HCT116 (cell line): ENCODE measurements at regions not wholly inside any gene's neighbourhood (a gene's known extent, or its start where the extent isn't known, plus 50 kb on each side); places are given as distances from the start of the nearest gene placed in this dataset.

Experiments
- ATAC-seq: fragments of 200-7000 bp; cut with Tn5 transposase; 2 replicates; pipeline ENCODE4 v1.9.1; 2020; ENCODE audit warnings: mild to moderate bottlenecking, moderate library complexity
- BruUV-seq: library from RNA; stranded (reverse); fragments of 400-500 nt; replicated peaks from 2 replicates; lab custom pipeline; 2021; lab: Mats Ljungman, UMichigan
- CTCF ChIA-PET: fragments of 300-600 bp; sonication (Branson Sonifier 250); formaldehyde crosslinking; loops from one replicate; lab custom pipeline; 2021; ENCODE audit warnings: antibody characterized with exemption; lab: Charles Lee
- POLR2A ChIA-PET: fragments of 300-600, 350-600 bp; sonication (Branson Sonifier 250); formaldehyde crosslinking; loops from one replicate; lab custom pipeline; 2021; ENCODE audit warnings: antibody characterized with exemption; lab: Charles Lee
- RAD21 ChIA-PET, 2 experiments: fragments of 300-600 bp; sonication (Branson Sonifier 250); formaldehyde crosslinking; loops; one replicate each; lab custom pipeline; 2023; ENCODE audit warnings: low total read pairs in 2 of 2; ENCODE audit not compliant: uncharacterized antibody in 2 of 2, unreplicated experiment in 2 of 2, low non-redundant PET in 1 of 2; lab: Charles Lee
- DNase-seq: peaks from one replicate; pipeline ENCODE4 v3.0.0-alpha.2; 2010; ENCODE audit warnings: low read depth, low spot score
- H2AFZ ChIP-seq: fragments of 200-600 bp; shearing (Covaris generic), sonication (generic); 2 replicates; pipeline ENCODE4 v1.6.1; 2017; ENCODE audit warnings: low read depth, mixed run types, mixed read lengths, antibody characterized with exemption, low read length; ENCODE audit not compliant: poor library complexity, severe bottlenecking
- H3K27ac ChIP-seq: 2 replicates; pipeline ENCODE4 v1.5.1; 2012; ENCODE audit warnings: low read depth, low read length
- H3K27me3 ChIP-seq: fragments of 200-600 bp; sonication (generic); 2 replicates; pipeline ENCODE4 v1.6.1; 2016; ENCODE audit warnings: mixed run types, low read length, mixed read lengths; ENCODE audit not compliant: insufficient read depth
- H3K36me3 ChIP-seq, 2 experiments: fragments of 200-500 bp in 1 of 2; fragments of 200-600 bp in 1 of 2; sonication (Bioruptor generic) in 1 of 2; sonication (generic) in 1 of 2; 2 replicates each; pipeline versions ENCODE4 v1.5.1 to v1.6.1; 2014 to 2016; ENCODE audit warnings: low read length in 2 of 2, inconsistent platforms in 1 of 2, mixed read lengths in 1 of 2, mixed run types in 1 of 2; ENCODE audit not compliant: insufficient read depth in 2 of 2, control insufficient read depth in 1 of 2
- H3K4me1 ChIP-seq, 2 experiments: fragments of 200-600 bp in 1 of 2; sonication (generic) in 1 of 2; 2 replicates each; pipeline versions ENCODE4 v1.5.1 to v1.6.1; 2012 to 2017; ENCODE audit warnings: low read length in 2 of 2, inconsistent platforms in 1 of 2, mild to moderate bottlenecking in 1 of 2, mixed read lengths in 1 of 2, mixed run types in 1 of 2, moderate library complexity in 1 of 2; ENCODE audit not compliant: insufficient read depth in 2 of 2, control insufficient read depth in 1 of 2
- H3K4me2 ChIP-seq: fragments of 200-600 bp; sonication (generic); 2 replicates; pipeline ENCODE4 v1.6.1; 2017; ENCODE audit warnings: mixed run types, low read length, mixed read lengths
- H3K4me3 ChIP-seq, 2 experiments: fragments of 200-600 bp in 1 of 2; sonication (generic) in 1 of 2; replicated peaks in 1 of 2; 2 replicates each; pipeline ENCODE4 v1.5.1; 2011 to 2016; ENCODE audit warnings: low read length in 2 of 2, control low read depth in 1 of 2, low read depth in 1 of 2, mild to moderate bottlenecking in 1 of 2, mixed read lengths in 1 of 2, mixed run types in 1 of 2
- H3K79me2 ChIP-seq: fragments of 200-600 bp; sonication (generic); 2 replicates; pipeline ENCODE4 v1.6.1; 2017; ENCODE audit warnings: mild to moderate bottlenecking, mixed run types, low read length, moderate library complexity, mixed read lengths; ENCODE audit not compliant: insufficient read depth
- H3K9ac ChIP-seq: fragments of 200-600 bp; sonication (generic); 2 replicates; pipeline ENCODE4 v1.6.1; 2016; ENCODE audit warnings: low read length, mixed read lengths
- H3K9me2 ChIP-seq: fragments of 200-600 bp; sonication (generic), shearing (Covaris generic); 2 replicates; pipeline ENCODE4 v1.6.1; 2017; ENCODE audit warnings: mixed run types, mild to moderate bottlenecking, moderate library complexity; ENCODE audit not compliant: insufficient read depth
- H3K9me3 ChIP-seq, 2 experiments: fragments of 200-500 bp in 1 of 2; fragments of 200-600 bp in 1 of 2; sonication (Bioruptor generic) in 1 of 2; sonication (generic) in 1 of 2; 2 replicates each; pipeline ENCODE4 v1.6.1; 2014 to 2017; ENCODE audit warnings: low read length in 2 of 2, mixed read lengths in 2 of 2, inconsistent platforms in 1 of 2, low read depth in 1 of 2, mild to moderate bottlenecking in 1 of 2, mixed run types in 1 of 2, moderate library complexity in 1 of 2; ENCODE audit not compliant: control insufficient read depth in 1 of 2, insufficient read depth in 1 of 2
- H4K20me1 ChIP-seq: fragments of 200-600 bp; sonication (generic), shearing (Covaris generic); 2 replicates; pipeline ENCODE4 v1.6.1; 2017; ENCODE audit warnings: mixed run types, mild to moderate bottlenecking, moderate library complexity; ENCODE audit not compliant: insufficient read depth
- ATF3 ChIP-seq: IDR thresholded peaks from 2 replicates; pipeline ENCODE4 v1.6.1; 2012
- CEBPB ChIP-seq: IDR thresholded peaks from 2 replicates; pipeline ENCODE4 v1.6.1; 2012; ENCODE audit warnings: low read depth
- EGR1 ChIP-seq: IDR thresholded peaks from 2 replicates; pipeline ENCODE4 v1.6.1; 2012; ENCODE audit warnings: low read depth
- ELF1 ChIP-seq: IDR thresholded peaks from 2 replicates; pipeline ENCODE4 v1.6.1; 2012; ENCODE audit warnings: low read depth, borderline replicate concordance
- EZH2phosphoT487 ChIP-seq: fragments of 200-600 bp; IDR thresholded peaks from 2 replicates; pipeline ENCODE4 v1.6.1; 2018; ENCODE audit warnings: antibody characterized with exemption, borderline replicate concordance
- JUND ChIP-seq: IDR thresholded peaks from 2 replicates; pipeline ENCODE4 v1.6.1; 2012
- POLR2A ChIP-seq: IDR thresholded peaks from 2 replicates; pipeline ENCODE4 v1.7.0; 2011; ENCODE audit warnings: borderline replicate concordance; ENCODE audit not compliant: insufficient read depth, insufficient read length; ENCODE audit errors: extremely low read depth
- SRF ChIP-seq: IDR thresholded peaks from 2 replicates; pipeline ENCODE4 v1.6.1; 2012; ENCODE audit warnings: low read depth
- TCF7L2 ChIP-seq: IDR thresholded peaks from 2 replicates; pipeline ENCODE4 v1.7.0; 2011; ENCODE audit warnings: borderline replicate concordance, inconsistent platforms; ENCODE audit not compliant: insufficient read depth, insufficient read length; ENCODE audit errors: extremely low read depth
- YY1 ChIP-seq: IDR thresholded peaks from 2 replicates; pipeline ENCODE4 v1.6.1; 2011; ENCODE audit warnings: low read length, low read depth, moderate library complexity, mild to moderate bottlenecking; ENCODE audit not compliant: insufficient replicate concordance; ENCODE audit errors: extremely low read depth
- ZFX ChIP-seq: fragments of 450-650 bp; IDR thresholded peaks from 2 replicates; pipeline ENCODE4 v1.6.1; 2017
- ZNF274 ChIP-seq: fragments of 200-500 bp; sonication (Bioruptor generic); IDR thresholded peaks from 2 replicates; pipeline ENCODE4 v1.6.1; 2014; ENCODE audit warnings: mild to moderate bottlenecking, low read depth, low read length, inconsistent platforms
- intact Hi-C: fragments of 100-400 bp; cut with micrococcal nuclease; formaldehyde crosslinking; loops from 2 replicates; pipeline ENCODE4 v1.10.0; 2022
- TF ChIP-seq, protein P1 (sequence below): IDR thresholded peaks from 2 replicates; pipeline ENCODE4 v1.6.1; 2012; ENCODE audit warnings: low read depth

- CTCF ChIA-PET, result no interaction called here
- no peak overlapping the region for H3K4me3 ChIP-seq
- BruUV-seq, result no TSS peak
- intact Hi-C loops, result no loop called here
- POLR2A ChIA-PET, result no interaction called here
- no peaks in the 10 kb centered on the region for H3K79me2 ChIP-seq
- no peaks in the 10 kb centered on the region for H3K27me3 ChIP-seq
- H3K4me2 ChIP-seq, result no peak overlapping the region
- no peaks in the 10 kb centered on the region for H4K20me1 ChIP-seq
- TF ChIP-seq, protein P1, sequence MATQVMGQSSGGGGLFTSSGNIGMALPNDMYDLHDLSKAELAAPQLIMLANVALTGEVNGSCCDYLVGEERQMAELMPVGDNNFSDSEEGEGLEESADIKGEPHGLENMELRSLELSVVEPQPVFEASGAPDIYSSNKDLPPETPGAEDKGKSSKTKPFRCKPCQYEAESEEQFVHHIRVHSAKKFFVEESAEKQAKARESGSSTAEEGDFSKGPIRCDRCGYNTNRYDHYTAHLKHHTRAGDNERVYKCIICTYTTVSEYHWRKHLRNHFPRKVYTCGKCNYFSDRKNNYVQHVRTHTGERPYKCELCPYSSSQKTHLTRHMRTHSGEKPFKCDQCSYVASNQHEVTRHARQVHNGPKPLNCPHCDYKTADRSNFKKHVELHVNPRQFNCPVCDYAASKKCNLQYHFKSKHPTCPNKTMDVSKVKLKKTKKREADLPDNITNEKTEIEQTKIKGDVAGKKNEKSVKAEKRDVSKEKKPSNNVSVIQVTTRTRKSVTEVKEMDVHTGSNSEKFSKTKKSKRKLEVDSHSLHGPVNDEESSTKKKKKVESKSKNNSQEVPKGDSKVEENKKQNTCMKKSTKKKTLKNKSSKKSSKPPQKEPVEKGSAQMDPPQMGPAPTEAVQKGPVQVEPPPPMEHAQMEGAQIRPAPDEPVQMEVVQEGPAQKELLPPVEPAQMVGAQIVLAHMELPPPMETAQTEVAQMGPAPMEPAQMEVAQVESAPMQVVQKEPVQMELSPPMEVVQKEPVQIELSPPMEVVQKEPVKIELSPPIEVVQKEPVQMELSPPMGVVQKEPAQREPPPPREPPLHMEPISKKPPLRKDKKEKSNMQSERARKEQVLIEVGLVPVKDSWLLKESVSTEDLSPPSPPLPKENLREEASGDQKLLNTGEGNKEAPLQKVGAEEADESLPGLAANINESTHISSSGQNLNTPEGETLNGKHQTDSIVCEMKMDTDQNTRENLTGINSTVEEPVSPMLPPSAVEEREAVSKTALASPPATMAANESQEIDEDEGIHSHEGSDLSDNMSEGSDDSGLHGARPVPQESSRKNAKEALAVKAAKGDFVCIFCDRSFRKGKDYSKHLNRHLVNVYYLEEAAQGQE, result no peak
- TF ChIP-seq JUND (no peak), ZNF274 (no peak), SRF (no peak)
- RAD21 ChIA-PET, result no interaction called here
- H3K4me1 ChIP-seq, result no peaks in the 10 kb centered on the region
- ATAC-seq (no peak), DNase-seq (no peak)
- H3K27ac ChIP-seq, result no peak overlapping the region
- H3K9me2 ChIP-seq, result no peaks in the 10 kb centered on the region
- no peak overlapping the region for H3K9ac ChIP-seq
- H3K36me3 ChIP-seq, result no peaks in the 10 kb centered on the region
- H2AFZ ChIP-seq, result no peak overlapping the region
- H3K9me3 ChIP-seq, result no peaks in the 10 kb centered on the region
Measured at GRCh38 chr3:17913359-17913758, 170.9 kb upstream of the TBC1D5 start.

GRCh38 chr3:17911986-17912760 lies 169.7 kb upstream of the TBC1D5 start:
- Histone ChIP-seq H4K20me1 (no peaks in the 10 kb centered on the region), H3K79me2 (no peaks in the 10 kb centered on the region), H3K4me3 (no peak overlapping the region), H3K36me3 (no peaks in the 10 kb centered on the region), H3K27ac (no peak overlapping the region), H3K9me2 (no peaks in the 10 kb centered on the region), H3K9ac (no peak overlapping the region), H3K4me1 (no peaks in the 10 kb centered on the region), H2AFZ (no peak overlapping the region), H3K9me3 (no peaks in the 10 kb centered on the region), H3K4me2 (no peak overlapping the region), H3K27me3 (no peaks in the 10 kb centered on the region)
- BruUV-seq, result no TSS peak
- ChIA-PET POLR2A (no interaction called here), CTCF (no interaction called here), RAD21 (no interaction called here)
- intact Hi-C loops, result no loop called here
- DNase-seq, result no peak
- no peak for ATAC-seq
- no peak for TF ChIP-seq ATF3
- TF ChIP-seq, protein P1, result no peak
- no peak for TF ChIP-seq TCF7L2
- TF ChIP-seq SRF, result no peak
- TF ChIP-seq POLR2A, result no peak
- TF ChIP-seq YY1, result no peak
- TF ChIP-seq ZFX, result no peak
- no peak for TF ChIP-seq CEBPB
- no peak for TF ChIP-seq EGR1
- no peak for TF ChIP-seq EZH2phosphoT487
- no peak for TF ChIP-seq ELF1
